Mesendoderm (in vitro differentiated cells): ENCODE measurements at regions not wholly inside any gene's neighbourhood (a gene's known extent, or its start where the extent isn't known, plus 50 kb on each side); places are given as distances from the start of the nearest gene placed in this dataset.

Source experiments
- DNase-seq: peaks from one replicate; pipeline ENCODE4 v3.0.0; 2013
- H2AK5ac ChIP-seq: 2 replicates; pipeline ENCODE4 v1.6.1; 2013; ENCODE audit warnings: low read length, inconsistent platforms
- H2BK120ac ChIP-seq: 2 replicates; pipeline ENCODE4 v1.6.1; 2013; ENCODE audit warnings: low read depth, mild to moderate bottlenecking, low read length, moderate library complexity, mixed read lengths
- H2BK15ac ChIP-seq: replicated peaks from 2 replicates; pipeline ENCODE4 v1.6.1; 2013; ENCODE audit warnings: low read depth, mild to moderate bottlenecking, moderate library complexity
- H2BK5ac ChIP-seq: 2 replicates; pipeline ENCODE4 v1.6.1; 2013; ENCODE audit warnings: low read length, inconsistent platforms
- H3K18ac ChIP-seq: 2 replicates; pipeline ENCODE4 v1.6.1; 2013; ENCODE audit warnings: mild to moderate bottlenecking, low read length, mixed read lengths
- H3K23ac ChIP-seq: one replicate; pipeline ENCODE4 v1.6.1; 2013; ENCODE audit warnings: low read length
- H3K27ac ChIP-seq: 2 replicates; pipeline ENCODE4 v1.5.1; 2013; ENCODE audit warnings: low read depth, mild to moderate bottlenecking, inconsistent platforms, low read length, moderate library complexity
- H3K27me3 ChIP-seq: 2 replicates; pipeline ENCODE4 v1.6.1; 2013; ENCODE audit warnings: low read length, control low read depth, mild to moderate bottlenecking, inconsistent platforms; ENCODE audit not compliant: insufficient read depth, poor library complexity
- H3K36me3 ChIP-seq: 2 replicates; pipeline ENCODE4 v1.6.1; 2013; ENCODE audit warnings: low read length, inconsistent platforms; ENCODE audit not compliant: control insufficient read depth, insufficient read depth
- H3K4ac ChIP-seq: one replicate; pipeline ENCODE4 v1.6.1; 2013; ENCODE audit warnings: low read depth, mild to moderate bottlenecking, low read length, moderate library complexity
- H3K4me1 ChIP-seq: 2 replicates; pipeline ENCODE4 v1.6.1; 2013; ENCODE audit warnings: low read depth, low read length, inconsistent platforms; ENCODE audit not compliant: control insufficient read depth
- H3K4me2 ChIP-seq: 2 replicates; pipeline ENCODE4 v1.6.1; 2013; ENCODE audit warnings: low read length
- H3K4me3 ChIP-seq: 2 replicates; pipeline ENCODE4 v1.5.1; 2013; ENCODE audit warnings: mild to moderate bottlenecking, low read length
- H3K56ac ChIP-seq: one replicate; pipeline ENCODE4 v1.6.1; 2013; ENCODE audit warnings: low read length
- H3K79me1 ChIP-seq: 2 replicates; pipeline ENCODE4 v1.6.1; 2013; ENCODE audit warnings: low read length, inconsistent platforms
- H3K79me2 ChIP-seq: 2 replicates; pipeline ENCODE4 v1.6.1; 2013; ENCODE audit warnings: mild to moderate bottlenecking, low read length; ENCODE audit not compliant: control insufficient read depth, insufficient read depth
- H3K9ac ChIP-seq: 2 replicates; pipeline ENCODE4 v1.6.1; 2013; ENCODE audit warnings: low read length, inconsistent platforms
- H4K5ac ChIP-seq: one replicate; pipeline ENCODE4 v1.6.1; 2013; ENCODE audit warnings: low read length
- H4K8ac ChIP-seq: one replicate; pipeline ENCODE4 v1.6.1; 2013; ENCODE audit warnings: low read depth, mild to moderate bottlenecking, control low read depth, low read length, moderate library complexity
- WGBS: extraction: QIAGEN DNeasy Blood & Tissue Kit; methylation state at CpG from one replicate; pipeline ENCODE4 v1.1.7; 2013; ENCODE audit warnings: low lambda C conversion rate, missing lambda C conversion rate; ENCODE audit not compliant: insufficient coverage; ENCODE audit errors: extremely low coverage; 5-methylcytosine and 5-hydroxymethylcytosine counted together

- Histone ChIP-seq H3K23ac (no peak overlapping the region), H3K79me1 (peaks cover 2% of the 10 kb centered on the region), H2BK15ac (no peak overlapping the region), H3K18ac (no peak overlapping the region), H4K5ac (no peak overlapping the region), H3K36me3 (no peaks in the 10 kb centered on the region), H3K79me2 (peaks cover 4% of the 10 kb centered on the region), H3K56ac (no peak overlapping the region), H3K4ac (no peak overlapping the region), H3K27me3 (no peaks in the 10 kb centered on the region), H3K4me1 (no peaks in the 10 kb centered on the region), H3K9ac (no peak overlapping the region), H2AK5ac (no peak overlapping the region), H2BK5ac (no peak overlapping the region), H4K8ac (no peak overlapping the region), H3K27ac (no peak overlapping the region), H3K4me3 (no peak overlapping the region), H3K4me2 (no peak overlapping the region), H2BK120ac (no peak overlapping the region)
- DNase-seq: no peak
- WGBS: no CpG with 5 or more reads among the region's 3 CpGs
Observed at GRCh38 chr6:138631566-138631965, 132.3 kb upstream of the NHSL1 start.

GRCh38 chr6:138637822-138638221 lies 135.7 kb upstream of the CCDC28A start:
- H3K79me1 ChIP-seq: no peaks in the 10 kb centered on the region
- no CpG with 5 or more reads among the region's 1 CpG for WGBS
- no peak overlapping the region for H3K4me3 ChIP-seq
- no peak overlapping the region for H4K8ac ChIP-seq
- no peak overlapping the region for H3K23ac ChIP-seq
- H3K4me2 ChIP-seq: no peak overlapping the region
- no peak overlapping the region for H3K27ac ChIP-seq
- no peak overlapping the region for H3K9ac ChIP-seq
- H4K5ac ChIP-seq: no peak overlapping the region
- H2BK15ac ChIP-seq: no peak overlapping the region
- H2BK120ac ChIP-seq: no peak overlapping the region
- H3K56ac ChIP-seq: no peak overlapping the region
- no peaks in the 10 kb centered on the region for H3K4me1 ChIP-seq
- H3K4ac ChIP-seq: no peak overlapping the region
- H3K79me2 ChIP-seq: peaks cover 2% of the 10 kb centered on the region
- no peaks in the 10 kb centered on the region for H3K36me3 ChIP-seq
- no peak overlapping the region for H2BK5ac ChIP-seq
- no peak for DNase-seq
- no peaks in the 10 kb centered on the region for H3K27me3 ChIP-seq
- H2AK5ac ChIP-seq: no peak overlapping the region
- H3K18ac ChIP-seq: no peak overlapping the region

GRCh38 chr6:138638604-138639003 lies 135.0 kb upstream of the CCDC28A start:
- Histone ChIP-seq H3K79me1 (no peaks in the 10 kb centered on the region), H3K9ac (no peak overlapping the region)
- no CpG with 5 or more reads among the region's 3 CpGs for WGBS

GRCh38 chr6:138640028-138640427 lies 133.5 kb upstream of the CCDC28A start:
- WGBS: no CpG with 5 or more reads among the region's 2 CpGs

More at GRCh38 chr6:138638604-138639003, 135.0 kb upstream of the CCDC28A start:
- Histone ChIP-seq H2BK15ac (no peak overlapping the region), H3K4me1 (no peaks in the 10 kb centered on the region), H3K36me3 (no peaks in the 10 kb centered on the region), H3K23ac (no peak overlapping the region), H4K5ac (no peak overlapping the region), H3K4me2 (no peak overlapping the region), H2AK5ac (no peak overlapping the region), H3K27me3 (no peaks in the 10 kb centered on the region), H2BK120ac (no peak overlapping the region), H4K8ac (no peak overlapping the region), H3K18ac (no peak overlapping the region), H3K4me3 (no peak overlapping the region), H3K27ac (no peak overlapping the region), H2BK5ac (no peak overlapping the region), H3K4ac (no peak overlapping the region), H3K79me2 (peaks cover 2% of the 10 kb centered on the region), H3K56ac (no peak overlapping the region)
- DNase-seq: no peak

GRCh38 chr6:138643210-138643609 lies 130.4 kb upstream of the CCDC28A start:
- Histone ChIP-seq H3K4ac (no peak overlapping the region), H3K18ac (no peak overlapping the region), H3K36me3 (no peaks in the 10 kb centered on the region), H3K4me2 (no peak overlapping the region), H3K23ac (no peak overlapping the region), H2BK15ac (no peak overlapping the region), H3K79me2 (no peaks in the 10 kb centered on the region), H3K9ac (no peak overlapping the region), H4K8ac (no peak overlapping the region), H2AK5ac (no peak overlapping the region), H3K4me1 (no peaks in the 10 kb centered on the region), H3K56ac (no peak overlapping the region), H2BK120ac (no peak overlapping the region), H3K27me3 (no peaks in the 10 kb centered on the region), H3K79me1 (no peaks in the 10 kb centered on the region), H2BK5ac (no peak overlapping the region), H3K4me3 (no peak overlapping the region), H4K5ac (no peak overlapping the region), H3K27ac (no peak overlapping the region)
- no CpG with 5 or more reads among the region's 2 CpGs for WGBS
- no peak for DNase-seq

More at GRCh38 chr6:138640028-138640427, 133.5 kb upstream of the CCDC28A start:
- no peak overlapping the region for H2BK5ac ChIP-seq
- H3K27me3 ChIP-seq: no peaks in the 10 kb centered on the region
- no peak overlapping the region for H2BK120ac ChIP-seq
- H3K4me1 ChIP-seq: no peaks in the 10 kb centered on the region
- no peak overlapping the region for H2BK15ac ChIP-seq
- no peaks in the 10 kb centered on the region for H3K36me3 ChIP-seq
- no peak overlapping the region for H4K5ac ChIP-seq
- no peaks in the 10 kb centered on the region for H3K79me1 ChIP-seq
- H3K9ac ChIP-seq: no peak overlapping the region
- no peak overlapping the region for H3K56ac ChIP-seq
- no peak overlapping the region for H3K18ac ChIP-seq
- H3K23ac ChIP-seq: no peak overlapping the region
- no peaks in the 10 kb centered on the region for H3K79me2 ChIP-seq
- no peak overlapping the region for H3K4me3 ChIP-seq
- H3K4me2 ChIP-seq: no peak overlapping the region
- no peak overlapping the region for H3K27ac ChIP-seq
- no peak overlapping the region for H2AK5ac ChIP-seq
- H4K8ac ChIP-seq: no peak overlapping the region
- DNase-seq: no peak
- no peak overlapping the region for H3K4ac ChIP-seq

- Histone ChIP-seq H3K79me2 (peaks cover 2% of the 10 kb centered on the region), H3K18ac (no peak overlapping the region)
- WGBS: 100% methylated on average over 1 of the region's 3 CpGs
Observed at GRCh38 chr6:138645976-138646640, 127.5 kb upstream of the CCDC28A start.

More at GRCh38 chr6:138645976-138646640, 127.5 kb upstream of the CCDC28A start:
- Histone ChIP-seq H3K27ac (no peak overlapping the region), H2BK120ac (no peak overlapping the region), H2BK15ac (no peak overlapping the region), H2BK5ac (no peak overlapping the region), H3K79me1 (peaks cover 2% of the 10 kb centered on the region), H3K56ac (no peak overlapping the region), H3K4me2 (no peak overlapping the region), H3K4me1 (no peaks in the 10 kb centered on the region), H3K23ac (no peak overlapping the region), H3K27me3 (no peaks in the 10 kb centered on the region), H3K36me3 (no peaks in the 10 kb centered on the region), H2AK5ac (no peak overlapping the region), H3K9ac (no peak overlapping the region), H3K4me3 (no peak overlapping the region), H4K5ac (no peak overlapping the region), H3K4ac (no peak overlapping the region), H4K8ac (no peak overlapping the region)
- peak; percentile 67 for DNase-seq
